H1 (cell line): ENCODE measurements at regions not wholly inside any gene's neighbourhood (a gene's known extent, or its start where the extent isn't known, plus 50 kb on each side); places are given as distances from the start of the nearest gene placed in this dataset.

Experiments used
- CTCF ChIA-PET: fragments of 300-600 bp; sonication (Branson Sonifier 250); formaldehyde crosslinking; loops from one replicate; lab custom pipeline; 2021; ENCODE audit not compliant: partially characterized antibody; lab: Charles Lee
- POLR2A ChIA-PET: fragments of 300-600 bp; sonication (Branson Sonifier 250); formaldehyde crosslinking; loops from one replicate; lab custom pipeline; 2021; ENCODE audit warnings: inconsistent platforms; ENCODE audit not compliant: partially characterized antibody; lab: Charles Lee
- DNase-seq, 2 experiments: peaks; one replicate each; pipeline versions ENCODE4 v3.0.0 to v3.0.0-alpha.2; 2010 to 2022; ENCODE audit warnings: low spot score in 2 of 2, low read depth in 1 of 2, mixed read lengths in 1 of 2
- FAIRE-seq: peaks from 2 replicates; lab custom pipeline; 2011; peaks lifted over from hg19 to GRCh38; lab: Jason Lieb, UNC
- H2AFZ ChIP-seq: 2 replicates; pipeline ENCODE4 v1.8.1; 2012; ENCODE audit warnings: low read length, inconsistent platforms
- H2AK5ac ChIP-seq: 2 replicates; pipeline ENCODE4 v1.6.1; 2013; ENCODE audit warnings: low read depth, low read length
- H2BK120ac ChIP-seq: replicated peaks from 2 replicates; pipeline ENCODE3; 2013; ENCODE audit warnings: low read depth, low read length, inconsistent platforms
- H2BK12ac ChIP-seq: 2 replicates; pipeline ENCODE4 v1.6.1; 2013; ENCODE audit warnings: low read depth, low read length
- H2BK15ac ChIP-seq: 2 replicates; pipeline ENCODE4 v1.6.1; 2013; ENCODE audit warnings: low read length
- H2BK20ac ChIP-seq: 2 replicates; pipeline ENCODE4 v1.6.1; 2013; ENCODE audit warnings: low read length
- H2BK5ac ChIP-seq: 2 replicates; pipeline ENCODE4 v1.6.1; 2013; ENCODE audit warnings: low read depth, low read length
- H3K14ac ChIP-seq: 2 replicates; pipeline ENCODE4 v1.6.1; 2013; ENCODE audit warnings: inconsistent platforms; ENCODE audit not compliant: insufficient read length
- H3K18ac ChIP-seq: 2 replicates; pipeline ENCODE4 v1.6.1; 2013; ENCODE audit warnings: low read length; ENCODE audit errors: extremely low read depth
- H3K23ac ChIP-seq: 2 replicates; pipeline ENCODE4 v1.6.1; 2013; ENCODE audit warnings: inconsistent platforms; ENCODE audit not compliant: insufficient read length
- H3K23me2 ChIP-seq: 2 replicates; pipeline ENCODE4 v1.6.1; 2013; ENCODE audit warnings: low read depth, low read length
- H3K27ac ChIP-seq: 2 replicates; pipeline ENCODE4 v1.6.1; 2011; ENCODE audit warnings: low read depth, low read length, inconsistent platforms
- H3K27me3 ChIP-seq, 4 experiments: replicated peaks in 1 of 4; 1 replicate in 1 of 4; 2 replicates in 3 of 4; pipeline versions ENCODE4 v1.6.1 to v1.8.1; 2011 to 2013; ENCODE audit warnings: low read length in 3 of 4, mild to moderate bottlenecking in 3 of 4, inconsistent platforms in 2 of 4, mixed read lengths in 2 of 4, moderate library complexity in 1 of 4; ENCODE audit not compliant: control insufficient read depth in 3 of 4, insufficient read depth in 3 of 4; ENCODE audit errors: extremely low read depth in 1 of 4
- H3K36me3 ChIP-seq, 4 experiments: 2 replicates each; pipeline versions ENCODE4 v1.6.1 to v1.8.1; 2011 to 2013; ENCODE audit warnings: mild to moderate bottlenecking in 4 of 4, low read length in 3 of 4, moderate library complexity in 2 of 4, control low read depth in 1 of 4, inconsistent platforms in 1 of 4; ENCODE audit not compliant: insufficient read depth in 4 of 4, control insufficient read depth in 2 of 4
- H3K4ac ChIP-seq: replicated peaks from 2 replicates; pipeline ENCODE3; 2013; ENCODE audit warnings: low read length, low read depth, mixed read lengths, inconsistent platforms; ENCODE audit not compliant: insufficient read length
- H3K4me1 ChIP-seq, 4 experiments: replicated peaks in 1 of 4; 1 replicate in 1 of 4; 2 replicates in 3 of 4; pipeline versions ENCODE4 v1.6.1 to v1.8.1; 2011 to 2013; ENCODE audit warnings: low read length in 3 of 4, inconsistent platforms in 2 of 4, mixed read lengths in 1 of 4; ENCODE audit not compliant: insufficient read depth in 4 of 4, control insufficient read depth in 3 of 4
- H3K4me2 ChIP-seq, 2 experiments: 2 replicates each; pipeline versions ENCODE4 v1.6.1 to v1.8.1; 2011 to 2013; ENCODE audit warnings: low read depth in 2 of 2, low read length in 2 of 2, control low read depth in 1 of 2, inconsistent platforms in 1 of 2, mild to moderate bottlenecking in 1 of 2; ENCODE audit not compliant: insufficient read depth in 1 of 2
- H3K4me3 ChIP-seq, 4 experiments: fragments of 200-600, 300-600 bp in 1 of 4; sonication (generic), shearing (Covaris generic), sonication (Bioruptor Twin) in 1 of 4; 2 replicates each; pipeline versions ENCODE4 v1.5.1 to v1.8.1; 2011 to 2016; ENCODE audit warnings: low read length in 4 of 4, low read depth in 3 of 4, control low read depth in 2 of 4, inconsistent platforms in 2 of 4, mild to moderate bottlenecking in 2 of 4, mixed read lengths in 1 of 4, moderate library complexity in 1 of 4; ENCODE audit not compliant: insufficient read depth in 2 of 4; ENCODE audit errors: extremely low read depth in 1 of 4
- H3K56ac ChIP-seq: replicated peaks from 2 replicates; pipeline ENCODE3; 2013; ENCODE audit warnings: low read depth, mild to moderate bottlenecking, mixed read lengths, low read length, inconsistent platforms; ENCODE audit not compliant: insufficient read length
- H3K79me1 ChIP-seq: 2 replicates; pipeline ENCODE4 v1.6.1; 2013; ENCODE audit warnings: low read depth, low read length, control low read depth
- H3K79me2 ChIP-seq, 2 experiments: 2 replicates each; pipeline versions ENCODE4 v1.6.1 to v1.8.1; 2012 to 2013; ENCODE audit warnings: low read length in 2 of 2, mild to moderate bottlenecking in 2 of 2, inconsistent platforms in 1 of 2; ENCODE audit not compliant: insufficient read depth in 2 of 2, control insufficient read depth in 1 of 2
- H3K9ac ChIP-seq, 4 experiments: replicated peaks in 1 of 4; 1 replicate in 1 of 4; 2 replicates in 3 of 4; pipeline versions ENCODE4 v1.6.1 to v1.8.1; 2011 to 2013; ENCODE audit warnings: low read depth in 3 of 4, low read length in 3 of 4, control low read depth in 2 of 4, mild to moderate bottlenecking in 2 of 4, moderate library complexity in 2 of 4, inconsistent platforms in 1 of 4; ENCODE audit errors: extremely low read depth in 1 of 4
- H3K9me3 ChIP-seq, 2 experiments: 2 replicates each; pipeline versions ENCODE4 v1.6.1 to v1.8.1; 2012 to 2013; ENCODE audit warnings: mild to moderate bottlenecking in 2 of 2, moderate library complexity in 2 of 2, control low read depth in 1 of 2, inconsistent platforms in 1 of 2, low read depth in 1 of 2, low read length in 1 of 2, mixed read lengths in 1 of 2; ENCODE audit not compliant: insufficient read depth in 2 of 2
- H4K20me1 ChIP-seq, 2 experiments: replicated peaks in 1 of 2; 2 replicates each; pipeline versions ENCODE3 to v1.8.1; 2011 to 2013; ENCODE audit warnings: inconsistent platforms in 2 of 2, low read length in 2 of 2, mild to moderate bottlenecking in 1 of 2; ENCODE audit not compliant: insufficient read depth in 2 of 2, control insufficient read depth in 1 of 2
- H4K5ac ChIP-seq: 2 replicates; pipeline ENCODE4 v1.6.1; 2013; ENCODE audit warnings: low read length, low read depth, mixed read lengths, inconsistent platforms; ENCODE audit not compliant: insufficient read length
- H4K8ac ChIP-seq: 2 replicates; pipeline ENCODE4 v1.8.0; 2013; ENCODE audit warnings: mild to moderate bottlenecking, moderate library complexity, low read length, inconsistent platforms; ENCODE audit not compliant: insufficient read depth; ENCODE audit errors: extremely low read depth
- H4K91ac ChIP-seq: replicated peaks from 2 replicates; pipeline ENCODE3; 2013; ENCODE audit warnings: low read length, mixed read lengths, inconsistent platforms; ENCODE audit not compliant: insufficient read length
- CHD2 ChIP-seq: IDR thresholded peaks from 2 replicates; pipeline ENCODE4 v1.6.1; 2012; ENCODE audit warnings: low read length, improper control_type of control experiment
- JUND ChIP-seq: IDR thresholded peaks from 2 replicates; pipeline ENCODE4 v1.6.1; 2011; ENCODE audit warnings: mild to moderate bottlenecking, improper control_type of control experiment, low read length
- WGBS, 2 experiments: shearing (Covaris generic) in 1 of 2; methylation state at CpG; one replicate each; pipeline versions ENCODE4 v1.1.6 to v1.1.7; 2013 to 2015; ENCODE audit warnings: low lambda C conversion rate in 2 of 2, mixed read lengths in 2 of 2, inconsistent platforms in 1 of 2, low coverage in 1 of 2, missing lambda C conversion rate in 1 of 2; ENCODE audit not compliant: insufficient replicate concordance in 2 of 2, insufficient coverage in 1 of 2, insufficient read length in 1 of 2; ENCODE audit errors: extremely low coverage in 1 of 2, missing lambda C conversion rate in 1 of 2; 5-methylcytosine and 5-hydroxymethylcytosine counted together

GRCh38 chr9:13948037-13948436, 365.9 kb downstream of the NFIB start:
- no peak for DNase-seq
- Histone ChIP-seq H3K79me1 (no peaks in the 10 kb centered on the region), H3K27ac (no peak overlapping the region), H4K8ac (no peak overlapping the region), H3K4me2 (no peak overlapping the region), H2BK5ac (no peak overlapping the region), H2BK20ac (no peak overlapping the region), H3K14ac (no peak overlapping the region), H3K23me2 (no peaks in the 10 kb centered on the region), H3K4me1 (peaks cover 0 to 6% (median 0%) of the 10 kb centered on the region in 4 experiments; a peak in 3 of 7 replicates), H2AFZ (0 out of 2 replicates have a peak overlapping the region, but pooled peaks have one; percentile 82), H3K9ac (no peak overlapping the region), H3K36me3 (no peaks in the 10 kb centered on the region), H4K20me1 (no peaks in the 10 kb centered on the region), H3K18ac (no peak overlapping the region), H4K5ac (no peak overlapping the region), H3K4me3 (no peak overlapping the region), H3K23ac (no peak overlapping the region), H2BK15ac (no peak overlapping the region), H2BK120ac (no peak overlapping the region), H2BK12ac (no peak overlapping the region), H2AK5ac (no peak overlapping the region), H3K56ac (no peak overlapping the region), H3K27me3 (no peaks in the 10 kb centered on the region), H3K4ac (no peak overlapping the region), H3K79me2 (no peaks in the 10 kb centered on the region), H4K91ac (no peak overlapping the region), H3K9me3 (no peaks in the 10 kb centered on the region)
- POLR2A ChIA-PET, result no interaction called here
- no peak for FAIRE-seq
- CTCF ChIA-PET, result interaction anchor here (0.5 kb wide), 2 partner anchors 323 to 667 kb away, joined by 3 to 5 read pairs; no protein-coding TSS in a partner anchor
- TF ChIP-seq CHD2 (no peak), JUND (no peak)
- WGBS, 2 experiments, result 81% methylated on average over 4 of the region's 4 CpGs; no CpG with 5 or more reads in 1 of the 2 experiments
